ENCODE measurements at regions not wholly inside any gene's neighbourhood (a gene's known extent, or its start where the extent isn't known, plus 50 kb on each side); places are given as distances from the start of the nearest gene placed in this dataset.

DNA sequence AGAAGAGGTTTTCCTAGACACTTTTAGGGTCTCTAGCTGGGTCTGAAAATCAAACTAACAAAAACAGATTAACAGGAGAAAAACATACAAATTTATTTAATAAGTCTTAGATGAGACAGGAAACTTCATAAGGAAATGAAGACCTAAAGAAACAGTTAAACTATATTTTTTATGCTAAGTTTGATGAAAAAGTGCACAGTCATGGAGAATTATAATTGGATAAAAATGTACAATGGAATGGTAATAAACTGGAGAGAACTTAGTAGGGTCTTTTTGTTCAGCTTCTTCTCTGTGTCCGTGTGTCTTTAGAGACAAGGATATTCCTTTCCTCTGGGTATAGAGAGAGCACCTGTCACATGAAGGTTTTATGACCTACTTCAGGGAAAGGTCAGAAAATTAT, 323.4 kb downstream of the RAB38 start:
- Histone ChIP-seq H3K4me3 (ENCODE audit: extremely low read depth in 1 of 4, insufficient read depth in 2 of 4, low read depth in 3 of 4, low read length in 4 of 4) (no peak overlapping the region), H3K56ac (replicated peaks; ENCODE audit: insufficient read length, low read depth, low read length) (no peak overlapping the region), H3K9me3 (ENCODE audit: insufficient read depth in 2 of 2, low read depth in 1 of 2, low read length in 1 of 2) (no peaks in the 10 kb centered on the region), H4K8ac (ENCODE audit: extremely low read depth, insufficient read depth, low read length) (no peak overlapping the region), H3K9ac (replicated peaks in 1 of 4; ENCODE audit: extremely low read depth in 1 of 4, low read depth in 3 of 4, low read length in 3 of 4) (no peak overlapping the region), H2BK20ac (ENCODE audit: low read length) (no peak overlapping the region), H3K4ac (replicated peaks; ENCODE audit: insufficient read length, low read depth, low read length) (no peak overlapping the region), H3K23ac (ENCODE audit: insufficient read length) (no peak overlapping the region), H3K27me3 (replicated peaks in 1 of 4; ENCODE audit: control insufficient read depth in 3 of 4, extremely low read depth in 1 of 4, insufficient read depth in 3 of 4, low read length in 3 of 4) (no peaks in the 10 kb centered on the region), H3K79me2 (ENCODE audit: control insufficient read depth in 1 of 2, insufficient read depth in 2 of 2, low read length in 2 of 2) (no peaks in the 10 kb centered on the region), H3K27ac (ENCODE audit: low read depth, low read length) (no peak overlapping the region), H2BK15ac (ENCODE audit: low read length) (no peak overlapping the region), H3K23me2 (ENCODE audit: low read depth, low read length) (no peaks in the 10 kb centered on the region), H2BK120ac (replicated peaks; ENCODE audit: low read depth, low read length) (no peak overlapping the region), H4K20me1 (replicated peaks in 1 of 2; ENCODE audit: control insufficient read depth in 1 of 2, insufficient read depth in 2 of 2, low read length in 2 of 2) (no peaks in the 10 kb centered on the region), H3K4me1 (replicated peaks in 1 of 4; ENCODE audit: control insufficient read depth in 3 of 4, insufficient read depth in 4 of 4, low read length in 3 of 4) (no peaks in the 10 kb centered on the region), H4K5ac (ENCODE audit: insufficient read length, low read depth, low read length) (no peak overlapping the region), H2AFZ (ENCODE audit: low read length) (no peak overlapping the region), H2BK5ac (ENCODE audit: low read depth, low read length) (no peak overlapping the region), H3K4me2 (ENCODE audit: insufficient read depth in 1 of 2, low read depth in 2 of 2, low read length in 2 of 2) (no peak overlapping the region), H2BK12ac (ENCODE audit: low read depth, low read length) (no peak overlapping the region), H2AK5ac (ENCODE audit: low read depth, low read length) (no peak overlapping the region), H3K79me1 (ENCODE audit: low read depth, low read length) (no peaks in the 10 kb centered on the region), H4K91ac (replicated peaks; ENCODE audit: insufficient read length, low read length) (no peak overlapping the region), H3K18ac (ENCODE audit: extremely low read depth, low read length) (no peak overlapping the region), H3K14ac (ENCODE audit: insufficient read length) (no peak overlapping the region), H3K36me3 (ENCODE audit: control insufficient read depth in 2 of 4, insufficient read depth in 4 of 4, low read length in 3 of 4) (no peaks in the 10 kb centered on the region)
- DNase-seq (ENCODE audit: low read depth in 1 of 2, low spot score in 2 of 2) = no peak
- 100% methylated on average over 1 of the region's 1 CpG; no CpG with 5 or more reads in 1 of the 2 experiments for WGBS, 2 experiments (ENCODE audit: extremely low coverage in 1 of 2, insufficient coverage in 1 of 2, insufficient read length in 1 of 2, insufficient replicate concordance in 2 of 2, low coverage in 1 of 2, low lambda C conversion rate in 2 of 2, missing lambda C conversion rate in 1 of 2)
- ChIA-PET CTCF (ENCODE audit: partially characterized antibody) (no interaction called here), POLR2A (ENCODE audit: partially characterized antibody) (no interaction called here)
- FAIRE-seq = no peak
- TF ChIP-seq GABPA (IDR thresholded peaks at IDR 0.05; ENCODE audit: borderline replicate concordance, insufficient read depth, low read length) = no peak
- TF ChIP-seq EZH2 (IDR thresholded peaks at IDR 0.05; ENCODE audit: low read depth, low read length, severe bottlenecking) = no peak
- no peak for TF ChIP-seq TEAD4 (IDR thresholded peaks at IDR 0.05; ENCODE audit: low read depth, low read length)
- TF ChIP-seq NANOG (IDR thresholded peaks at IDR 0.05; ENCODE audit: insufficient read depth, low read depth, low read length, poor library complexity, severe bottlenecking) = no peak
- no peak for TF ChIP-seq ZNF274 (IDR thresholded peaks at IDR 0.05; ENCODE audit: borderline replicate concordance, extremely low read depth, low read length)
- no peak for TF ChIP-seq RFX5 (IDR thresholded peaks at IDR 0.05; ENCODE audit: borderline replicate concordance, low read depth, low read length)
- TF ChIP-seq TAF7 (optimal IDR thresholded peaks at IDR 0.05; ENCODE audit: borderline replicate concordance, low read depth, low read length) = no peak
- no peak for TF ChIP-seq FOSL1 (IDR thresholded peaks at IDR 0.05; ENCODE audit: insufficient read depth, low read depth, low read length)
